ENCODE measurements at regions not wholly inside any gene's neighbourhood (a gene's known extent, or its start where the extent isn't known, plus 50 kb on each side); places are given as distances from the start of the nearest gene placed in this dataset.

DNA sequence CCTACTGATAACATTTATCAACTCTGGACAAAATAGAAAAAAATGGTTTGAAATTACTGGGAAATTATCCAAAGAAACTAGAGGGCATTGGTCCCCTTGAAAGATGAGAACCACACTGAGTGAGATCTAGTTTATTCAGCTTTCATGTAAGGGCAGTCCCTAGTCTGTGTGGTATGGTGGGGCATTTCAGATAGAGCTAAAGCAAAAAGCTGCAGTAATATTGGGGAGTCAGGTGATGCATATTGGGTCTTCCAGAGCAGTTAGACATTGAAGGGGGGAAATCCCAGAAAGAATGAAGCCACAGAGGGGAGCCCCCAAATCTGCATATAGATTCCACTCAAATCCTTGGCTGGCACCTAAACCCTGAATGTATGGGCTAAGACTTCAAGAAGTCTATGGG lies 347.7 kb upstream of the POU3F1 start:
- DNase-seq (ENCODE audit: low read depth) = no peak

DNA sequence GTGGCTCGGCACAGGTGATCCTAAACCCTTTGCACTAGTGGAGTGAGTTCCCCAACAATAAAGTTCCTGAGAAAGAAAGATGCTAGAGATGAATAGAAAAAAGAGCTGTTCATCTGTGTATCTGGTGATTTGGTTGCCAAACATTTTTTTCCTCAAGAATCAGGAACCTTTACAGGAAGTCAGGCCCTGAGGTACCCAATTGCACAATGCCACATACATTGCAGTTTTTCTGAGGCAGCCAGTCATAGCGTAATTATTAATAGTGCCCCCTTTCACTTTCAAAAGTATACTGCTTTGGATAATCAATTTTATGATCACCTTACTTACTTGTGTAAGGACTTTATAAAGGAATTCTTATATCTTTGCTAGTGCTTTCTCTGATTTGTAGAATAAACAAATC lies 346.3 kb upstream of the POU3F1 start:
- DNase-seq (ENCODE audit: low read depth) = no peak

DNA sequence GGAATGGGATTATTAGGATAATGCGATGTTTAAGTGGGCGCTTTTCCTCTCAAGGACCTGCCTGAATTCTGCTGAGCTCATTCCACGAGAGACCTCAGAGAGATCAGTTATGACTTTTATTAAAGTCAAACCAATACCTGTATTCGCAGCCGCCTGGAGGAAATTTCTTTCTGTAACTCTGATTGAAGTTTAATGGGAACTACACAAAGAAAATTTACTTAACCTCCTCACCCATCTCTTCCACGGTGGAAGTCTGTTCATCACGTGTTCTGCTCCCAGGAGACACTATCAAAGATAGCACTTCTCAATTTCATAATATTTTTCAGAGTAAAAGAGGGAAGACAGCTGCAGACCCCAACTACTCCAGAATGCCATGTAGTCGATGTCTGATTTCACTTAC lies 334.7 kb upstream of the POU3F1 start:
- DNase-seq (ENCODE audit: low read depth) = no peak

DNA sequence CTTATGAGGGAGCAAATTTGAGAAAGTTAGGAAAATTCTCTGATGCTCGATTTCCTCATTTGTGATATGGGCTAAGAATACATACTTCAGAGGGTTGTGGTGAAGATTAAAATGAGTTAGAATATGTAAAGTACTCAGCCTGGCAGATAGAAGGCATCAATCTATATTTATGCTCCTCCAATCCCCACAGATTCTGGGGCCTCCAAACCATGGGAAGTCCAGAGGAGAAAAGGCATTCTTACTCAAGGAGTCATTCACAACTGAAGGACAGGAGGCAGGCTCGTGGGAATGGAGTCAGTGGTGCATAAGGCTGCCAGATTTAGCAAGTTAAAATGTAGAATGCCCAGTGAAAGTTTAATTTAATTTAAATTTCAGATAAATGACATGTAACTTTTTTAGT lies 330.0 kb upstream of the POU3F1 start:
- no peak for DNase-seq (ENCODE audit: low read depth)

DNA sequence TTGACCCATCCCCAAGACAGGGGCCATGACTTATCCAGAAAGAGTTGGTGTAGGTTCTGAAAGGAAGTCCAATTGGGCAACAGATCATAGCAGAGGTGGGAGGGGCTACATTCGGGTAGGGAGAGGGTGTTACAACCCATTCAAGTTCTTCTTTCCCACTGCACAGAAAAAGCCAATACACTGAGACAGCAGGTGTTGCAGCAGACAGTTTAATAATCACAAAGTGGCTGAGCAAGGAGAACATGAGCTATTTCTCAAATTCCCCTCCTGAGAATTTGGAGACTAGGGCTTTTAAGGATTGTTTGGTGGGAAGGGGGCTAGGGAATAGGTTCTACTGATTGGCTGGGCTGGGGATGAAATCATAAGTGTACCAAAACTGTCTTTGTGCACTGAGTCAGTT lies 328.4 kb upstream of the POU3F1 start:
- DNase-seq (ENCODE audit: low read depth) = no peak

DNA sequence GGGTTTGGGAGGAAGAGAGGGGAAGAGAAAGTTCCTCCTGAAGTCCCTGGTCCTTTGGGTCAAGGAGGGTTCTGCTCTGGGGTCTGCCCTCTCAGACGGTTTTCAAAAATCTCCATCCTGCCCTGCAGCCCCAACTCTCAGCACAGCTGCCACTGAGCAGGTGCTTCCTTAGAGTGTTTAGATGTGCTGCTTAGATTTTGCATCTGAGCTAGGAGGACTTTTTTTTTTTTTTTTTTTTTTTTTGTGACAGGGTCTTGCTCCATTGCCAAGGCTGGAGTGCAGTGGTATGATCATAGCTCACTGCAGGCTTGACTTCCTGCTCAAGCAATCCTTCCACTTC lies 324.9 kb upstream of the POU3F1 start:
- DNase-seq (ENCODE audit: low read depth) = no peak

DNA sequence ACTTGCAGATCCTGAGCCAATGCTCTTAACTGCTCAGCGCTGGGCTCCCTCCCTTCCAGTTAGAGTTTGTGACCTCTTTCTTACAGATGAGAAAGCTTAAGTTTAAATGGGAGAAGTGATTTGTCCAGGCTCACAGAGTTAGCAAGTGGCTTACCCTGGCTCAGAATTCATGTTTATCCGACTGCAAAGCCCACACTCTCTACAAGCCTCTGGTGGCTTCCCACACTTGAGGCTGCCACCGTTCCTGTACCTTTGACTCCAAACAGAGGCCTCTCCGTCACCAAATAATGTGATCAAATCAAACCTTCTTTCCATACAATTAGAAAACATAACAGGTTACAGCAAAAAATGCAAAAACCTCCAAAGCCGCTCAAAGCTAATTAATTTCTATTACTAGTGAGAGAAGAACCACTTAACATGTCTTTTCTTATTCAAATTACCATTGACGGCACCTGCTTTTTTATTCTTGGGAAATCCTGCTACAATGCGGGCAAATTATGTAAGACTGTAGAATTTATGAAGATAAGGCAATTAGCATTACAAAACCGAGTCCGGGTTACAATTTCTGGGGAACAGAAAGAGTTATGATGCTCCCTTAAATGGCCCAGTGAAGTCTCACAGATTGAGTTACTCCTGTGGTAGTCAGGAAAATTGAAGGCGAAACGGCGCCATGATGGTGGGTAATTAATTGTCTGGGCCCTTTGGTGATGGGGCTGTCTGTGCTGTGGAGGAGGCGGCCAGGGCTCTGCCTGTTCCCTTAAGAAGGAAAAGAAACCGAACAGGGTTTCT lies 324.3 kb upstream of the POU3F1 start:
- DNase-seq (ENCODE audit: low read depth) = no peak

DNA sequence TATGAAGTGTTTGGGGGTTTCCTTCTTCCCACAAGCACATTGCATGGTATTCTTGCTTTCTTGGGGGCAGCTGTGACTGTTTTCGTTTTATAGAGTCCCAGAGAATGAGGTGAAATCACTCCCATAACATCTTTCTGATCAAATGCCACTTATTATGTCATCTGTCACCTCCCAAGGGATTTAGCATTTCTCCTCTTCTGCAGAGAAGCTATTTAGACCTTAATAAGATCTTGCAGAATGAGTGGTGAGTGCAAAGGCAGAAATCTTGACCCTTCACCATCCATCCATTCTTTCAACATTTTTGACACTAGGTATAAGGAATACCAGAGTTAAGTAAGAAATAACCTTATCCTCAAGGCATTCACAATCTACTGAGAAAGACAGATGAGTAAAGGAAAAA lies 318.6 kb upstream of the POU3F1 start:
- DNase-seq (ENCODE audit: low read depth) = no peak

DNA sequence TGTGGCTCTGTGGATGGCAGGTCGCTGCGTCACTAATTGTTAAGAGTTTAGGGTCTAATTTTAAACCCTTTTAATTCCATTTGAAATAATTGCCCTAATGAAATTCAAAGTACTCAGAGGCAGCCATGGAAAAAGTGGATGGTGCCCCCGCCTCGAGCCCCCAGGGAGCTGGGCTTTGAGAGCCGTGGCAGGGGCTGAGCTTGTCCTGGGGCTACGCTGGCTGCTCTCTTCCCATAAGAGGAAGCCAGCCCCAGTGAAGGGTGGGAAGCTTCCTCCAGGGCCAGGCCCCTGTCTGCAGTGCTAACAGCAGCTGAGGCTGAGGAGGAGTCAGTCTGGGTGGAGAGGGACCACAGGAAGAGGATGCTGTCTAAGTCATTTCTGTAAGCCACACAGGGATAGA lies 315.0 kb upstream of the POU3F1 start:
- DNase-seq (ENCODE audit: low read depth) = no peak

DNA sequence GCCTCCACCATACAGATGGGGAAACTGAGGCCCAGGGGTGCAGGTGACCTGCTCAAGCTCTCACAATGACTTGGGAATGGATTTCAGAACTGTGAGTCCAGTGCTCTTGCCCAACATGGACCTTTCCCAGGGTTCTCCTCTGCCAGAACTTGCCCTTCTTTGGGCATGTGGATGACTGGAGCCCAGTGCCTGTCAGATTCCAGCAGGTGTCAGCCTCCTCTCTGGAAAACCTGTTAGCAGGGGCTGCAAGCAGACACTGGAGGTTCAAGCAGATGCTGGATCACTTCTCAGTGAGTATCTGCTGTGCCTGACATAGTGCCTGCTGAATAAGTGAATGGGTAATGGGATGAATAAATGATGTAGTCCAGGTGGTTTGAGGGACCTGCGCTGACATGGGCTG lies 314.2 kb upstream of the POU3F1 start:
- DNase-seq (ENCODE audit: low read depth) = no peak

DNA sequence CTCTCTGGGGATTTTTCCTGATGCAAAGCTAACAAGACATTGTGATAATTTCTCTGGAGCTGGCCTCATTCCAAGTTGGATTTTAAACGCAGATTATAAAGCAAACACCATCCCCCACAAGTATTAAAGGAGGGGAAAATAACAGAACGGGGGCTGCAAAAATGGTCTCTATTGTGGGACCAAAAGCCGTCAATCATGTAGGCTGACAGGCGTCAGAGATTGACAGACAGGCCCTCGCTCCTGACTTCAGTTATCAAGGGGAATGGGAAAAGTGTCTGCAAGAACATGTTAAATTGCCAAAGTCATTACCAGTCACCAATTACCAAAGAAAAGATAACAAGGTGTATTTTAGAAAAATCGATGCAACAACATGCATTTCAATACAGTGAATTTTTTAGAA lies 307.4 kb upstream of the POU3F1 start:
- DNase-seq (ENCODE audit: low read depth) = no peak

DNA sequence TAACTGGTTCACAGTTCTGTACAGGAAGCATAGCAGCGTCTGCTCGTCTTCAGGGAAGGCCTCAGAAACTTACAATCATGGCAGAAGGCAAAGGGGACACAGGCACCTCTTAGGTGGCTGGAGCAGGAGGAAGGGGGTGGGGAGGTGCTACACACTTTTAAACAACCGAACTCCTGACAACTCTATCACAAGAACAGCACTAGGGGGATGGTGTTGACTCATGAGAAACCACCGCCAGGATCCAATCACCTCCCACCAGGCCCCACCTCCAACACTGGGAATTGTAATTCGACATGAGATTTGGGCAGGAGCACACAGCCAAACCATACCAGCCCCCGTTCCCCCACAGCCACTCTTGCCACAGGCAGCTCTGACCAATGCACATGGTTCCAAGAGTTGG lies 306.3 kb upstream of the POU3F1 start:
- DNase-seq (ENCODE audit: low read depth) = no peak

DNA sequence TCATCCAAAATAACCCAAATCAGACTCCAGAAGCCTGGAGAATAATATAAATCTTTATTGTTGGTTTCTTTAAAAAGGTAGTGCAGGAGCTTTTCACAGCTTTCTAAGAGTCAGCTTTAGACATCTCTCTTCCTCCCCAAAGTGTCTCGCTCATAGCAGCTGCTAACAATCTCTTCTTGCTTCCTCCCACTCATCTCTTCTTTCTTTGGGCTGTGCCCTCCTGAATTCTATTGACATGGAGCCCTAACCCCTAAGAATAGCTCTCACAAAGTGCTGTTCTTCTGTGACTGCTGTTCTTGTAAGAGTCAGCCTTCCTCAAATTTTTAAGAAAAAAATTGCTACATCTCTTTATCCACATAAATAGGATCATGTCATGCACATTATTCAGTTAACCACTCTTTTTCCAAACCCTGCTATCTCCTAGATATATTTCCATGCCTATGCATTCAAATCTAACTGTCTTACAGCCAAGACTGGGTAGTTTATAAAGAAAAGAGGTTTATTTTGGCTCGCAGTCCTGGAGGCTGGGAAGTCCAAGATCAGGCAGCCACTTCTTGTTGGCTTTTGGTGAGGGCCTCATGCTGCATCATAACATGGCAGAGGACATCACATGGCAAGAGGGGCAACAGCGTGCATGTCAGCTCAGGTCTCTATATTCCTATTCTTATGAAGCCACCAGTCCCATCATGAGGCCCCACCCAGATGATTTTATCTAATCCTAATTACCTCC lies 301.0 kb upstream of the POU3F1 start:
- DNase-seq (ENCODE audit: low read depth) = no peak

DNA sequence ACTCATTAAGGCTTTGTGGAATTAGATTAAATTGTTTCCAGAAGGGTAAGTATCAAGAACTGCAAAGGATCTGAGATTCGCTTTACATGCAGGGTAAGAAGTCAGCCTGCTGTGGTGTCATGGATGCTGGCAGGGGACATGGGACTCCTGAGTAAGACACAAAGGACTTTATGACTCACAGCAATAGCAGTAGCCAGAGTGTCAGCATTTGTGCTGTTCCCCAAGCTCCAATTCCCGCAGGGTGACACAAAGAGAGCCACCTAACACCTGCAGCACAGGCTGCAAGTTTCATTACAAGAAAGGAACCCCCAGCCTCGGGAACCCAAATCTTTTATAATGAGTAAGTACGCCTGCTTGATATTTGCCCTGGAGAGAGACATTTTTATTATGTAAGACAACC lies 298.1 kb upstream of the POU3F1 start:
- no peak for DNase-seq (ENCODE audit: low read depth)

DNA sequence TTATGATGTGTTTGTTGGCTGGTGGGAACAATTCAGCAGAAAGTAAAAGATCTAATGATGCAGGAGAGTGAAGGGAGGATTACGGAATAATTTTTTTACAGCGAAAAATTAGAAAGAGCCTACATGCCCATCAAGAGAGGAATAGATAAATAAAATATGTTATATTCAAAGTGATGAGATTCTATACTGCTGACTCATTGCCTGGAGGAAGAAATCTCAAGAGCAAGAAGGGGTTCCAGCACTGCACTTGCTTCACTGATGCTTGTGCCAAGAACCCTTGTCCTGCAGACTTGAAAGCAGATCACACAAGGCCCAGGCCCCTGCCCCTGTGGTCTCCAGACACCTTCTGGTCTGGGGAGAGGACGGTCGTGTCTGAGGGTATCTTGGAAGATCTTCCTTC lies 295.1 kb upstream of the POU3F1 start:
- no peak for DNase-seq (ENCODE audit: low read depth)

DNA sequence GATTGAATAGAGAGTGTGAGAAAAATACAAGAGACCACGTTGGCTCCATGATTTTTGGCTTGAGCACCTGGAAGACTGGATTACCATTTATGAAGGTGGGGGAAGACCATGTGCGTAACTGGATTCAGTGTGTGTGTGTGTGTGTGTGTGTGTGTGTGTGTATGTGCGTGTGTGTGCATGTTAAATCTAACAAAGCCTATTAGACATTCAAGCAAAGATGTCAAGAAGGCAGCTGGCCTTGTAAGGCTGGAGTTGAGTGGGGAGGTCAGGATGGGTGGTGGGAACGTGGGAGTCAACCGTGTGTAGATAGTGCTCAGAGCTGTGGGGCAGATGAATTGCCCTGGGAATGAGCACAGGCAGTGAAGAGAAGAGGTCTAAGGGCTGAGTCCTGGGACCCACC lies 293.8 kb upstream of the POU3F1 start:
- no peak for DNase-seq (ENCODE audit: low read depth)

DNA sequence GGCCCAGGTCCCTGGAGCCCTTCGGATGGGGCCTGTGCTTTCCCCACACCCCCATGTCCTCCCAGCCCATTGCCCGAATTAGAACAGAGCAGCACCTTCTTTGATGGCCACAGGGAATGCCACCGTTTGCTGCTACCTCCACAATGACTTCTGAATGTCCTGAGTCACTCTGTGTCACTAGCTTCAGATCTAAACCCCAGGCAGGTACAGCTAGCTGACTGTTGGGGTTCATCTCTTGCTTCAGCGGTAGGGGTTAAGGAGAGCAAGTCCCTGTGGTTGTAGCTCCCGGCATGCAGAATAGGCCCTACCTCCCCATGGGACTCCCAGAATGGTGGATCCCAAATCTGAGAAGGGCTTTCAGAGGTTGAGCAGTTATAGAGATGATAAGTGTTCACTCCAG lies 291.1 kb upstream of the POU3F1 start:
- no peak for DNase-seq (ENCODE audit: low read depth)

DNA sequence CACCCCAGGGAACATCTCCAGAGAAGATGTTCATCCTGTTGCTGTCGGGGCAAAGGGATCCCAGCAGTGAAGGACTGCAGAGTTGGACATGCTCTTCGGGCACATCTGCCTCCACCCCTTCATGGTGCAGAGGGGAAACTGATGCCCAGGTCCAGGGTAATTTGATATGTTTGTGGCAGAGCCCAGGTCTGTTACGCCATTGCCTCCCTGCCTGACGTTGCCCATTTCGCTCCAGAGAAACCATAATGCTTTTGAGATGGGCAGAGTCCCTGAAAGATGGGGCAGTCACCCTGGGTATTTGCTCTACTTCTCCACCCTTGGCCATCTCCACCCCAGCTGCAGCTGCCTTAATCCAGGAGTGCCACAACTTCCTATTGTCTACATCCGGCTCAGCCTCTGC lies 290.4 kb upstream of the POU3F1 start:
- DNase-seq (ENCODE audit: low read depth) = no peak

DNA sequence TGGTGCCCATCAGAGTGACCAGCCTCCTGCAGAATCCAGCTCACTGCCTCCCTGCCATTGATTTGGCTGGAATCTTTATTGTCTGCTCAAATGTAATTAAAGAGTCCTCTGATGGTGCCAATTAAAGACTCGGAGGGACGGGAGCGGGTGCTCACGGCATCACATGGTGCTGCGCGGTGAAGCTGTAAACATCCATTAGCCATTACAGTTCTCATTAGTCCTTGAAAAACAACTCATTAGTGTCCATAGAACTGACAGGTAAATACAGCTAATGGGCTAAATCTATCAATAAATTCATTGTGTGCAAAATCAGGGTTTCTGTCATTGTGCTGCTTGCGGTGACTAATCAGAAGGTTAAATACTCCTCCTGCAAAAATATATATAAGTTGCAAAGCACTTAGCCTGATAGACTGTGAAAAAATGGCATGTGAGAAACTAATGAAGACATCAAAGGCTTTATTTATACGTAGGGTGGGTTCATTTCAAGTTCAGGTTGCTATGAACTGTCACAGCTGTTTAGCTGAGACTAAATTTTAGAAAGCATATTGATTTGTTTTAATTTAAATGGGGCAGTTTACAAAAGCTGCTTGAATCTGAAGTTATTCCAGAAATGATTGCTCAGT lies 289.8 kb upstream of the POU3F1 start:
- DNase-seq (ENCODE audit: low read depth) = no peak

DNA sequence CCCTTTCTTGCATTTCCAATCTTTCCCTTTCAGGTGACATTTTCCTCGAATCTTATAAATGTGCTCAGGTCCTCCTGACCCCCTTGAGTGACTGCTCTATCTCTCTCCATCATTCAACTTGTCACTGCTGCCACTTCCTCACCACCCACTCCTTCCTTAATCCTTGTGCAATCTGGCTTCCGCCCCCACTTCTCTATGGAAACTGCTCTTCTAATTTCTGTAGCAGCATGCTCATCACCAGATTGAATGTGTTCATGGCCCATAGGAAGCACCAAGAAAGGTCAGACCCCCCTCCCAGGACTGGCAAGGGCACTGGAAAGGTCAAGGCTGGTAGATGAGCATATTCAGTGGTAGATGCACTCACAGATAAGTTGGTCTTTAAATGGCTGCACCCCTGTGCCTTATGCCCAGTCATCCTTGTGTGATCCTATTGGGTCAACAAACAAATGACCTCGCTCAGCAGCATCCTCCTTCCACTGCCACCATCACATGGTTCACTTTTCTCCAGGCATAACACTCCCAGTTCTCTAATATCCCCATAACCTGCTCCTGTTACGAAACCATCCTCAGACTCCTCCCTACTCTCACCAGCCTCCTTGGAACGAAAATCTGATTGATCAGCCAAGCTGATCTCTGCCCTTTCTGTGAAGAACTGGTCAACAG lies 288.5 kb upstream of the POU3F1 start:
- DNase-seq (ENCODE audit: low read depth) = no peak

DNA sequence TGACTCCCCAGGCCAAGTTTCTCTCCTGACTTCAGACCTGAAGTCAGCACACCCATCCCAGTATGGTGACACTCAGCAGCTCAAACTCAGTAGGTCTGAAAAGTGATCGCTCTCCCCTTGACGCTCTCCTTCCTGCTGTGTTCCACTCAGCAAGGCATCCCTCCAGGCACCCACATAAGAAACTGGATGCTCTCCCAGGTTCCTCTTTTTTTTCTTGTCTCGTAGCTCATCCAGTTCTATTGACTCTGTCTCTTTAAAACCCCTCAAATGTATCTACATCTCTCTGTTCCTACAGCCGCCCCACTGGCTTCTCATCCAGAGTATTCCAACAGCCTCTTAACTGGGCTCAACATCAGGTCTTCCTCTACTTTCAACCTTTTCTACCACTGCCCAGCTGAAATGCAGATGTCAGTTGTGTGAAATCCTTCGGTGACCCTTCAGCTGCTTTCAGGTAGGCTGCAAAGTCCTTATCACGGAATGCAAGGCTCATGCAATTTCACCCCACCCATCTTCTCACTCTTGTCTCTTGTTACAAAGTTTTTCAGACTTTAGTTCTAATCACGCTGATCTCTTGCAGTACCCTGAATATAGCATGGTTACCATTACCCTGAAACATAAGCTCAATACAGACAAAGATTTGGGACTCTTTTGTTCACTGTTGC lies 286.2 kb upstream of the POU3F1 start:
- DNase-seq (ENCODE audit: low read depth) = no peak

DNA sequence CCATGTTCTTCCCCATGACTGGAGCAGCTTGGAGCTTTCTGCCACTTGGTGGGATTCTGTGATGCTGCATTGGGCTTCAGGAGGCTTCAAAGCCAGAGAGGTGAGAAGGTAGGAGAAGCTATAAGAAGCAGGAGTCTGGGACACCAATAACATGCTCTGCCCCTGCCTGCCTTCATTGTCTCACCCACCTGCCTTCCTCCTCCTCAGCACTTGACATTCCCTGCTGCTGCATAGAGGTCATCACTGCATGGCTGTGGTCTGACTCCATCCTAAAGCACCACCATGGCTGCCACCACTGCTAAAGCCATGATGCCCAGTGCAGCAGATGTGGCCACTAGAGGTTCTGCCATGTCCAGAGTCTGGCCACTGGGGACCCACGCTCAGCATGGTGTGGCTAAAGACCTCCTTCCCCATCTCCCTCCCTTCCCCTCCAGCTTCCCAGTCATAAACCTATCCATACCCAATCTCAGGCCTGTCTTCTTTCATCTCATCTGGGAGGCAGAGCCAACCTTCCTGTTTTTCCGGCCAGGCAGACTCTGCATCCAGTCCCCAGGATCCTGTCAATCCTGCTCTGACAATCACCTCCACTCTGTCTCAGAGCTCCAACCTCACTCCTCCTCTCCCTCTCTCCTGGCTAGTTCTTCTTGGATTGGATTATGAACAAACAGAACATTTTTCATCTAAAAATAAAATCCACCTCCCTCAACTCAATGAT lies 285.1 kb upstream of the POU3F1 start:
- no peak for DNase-seq (ENCODE audit: low read depth)
